Endothelial cell of umbilical vein (primary cell): ENCODE measurements at regions not wholly inside any gene's neighbourhood (a gene's known extent, or its start where the extent isn't known, plus 50 kb on each side); places are given as distances from the start of the nearest gene placed in this dataset.

ENCODE experiments used
- BruUV-seq: library from RNA; stranded (reverse); fragments of 400-500 nt; replicated peaks from 2 replicates; lab custom pipeline; 2021; lab: Mats Ljungman, UMichigan
- CTCF ChIA-PET: fragments of 300-600, 350-600 bp; sonication (Branson Sonifier 250); formaldehyde crosslinking; loops from one replicate; lab custom pipeline; 2021; ENCODE audit warnings: antibody characterized with exemption, inconsistent platforms; lab: Charles Lee
- POLR2A ChIA-PET: fragments of 300-600, 350-600 bp; sonication (Branson Sonifier 250); formaldehyde crosslinking; loops from one replicate; lab custom pipeline; 2021; ENCODE audit warnings: antibody characterized with exemption, inconsistent platforms; lab: Charles Lee
- DNase-seq: peaks from one replicate; pipeline ENCODE4 v3.0.0-alpha.2; 2011; ENCODE audit warnings: low read depth, low spot score
- FAIRE-seq: peaks from 2 replicates; lab custom pipeline; 2011; peaks lifted over from hg19 to GRCh38; lab: Jason Lieb, UNC
- H2AFZ ChIP-seq: 2 replicates; pipeline ENCODE4 v1.6.0; 2012; ENCODE audit warnings: low read depth, low read length, control low read depth, inconsistent platforms
- H3K27ac ChIP-seq: 2 replicates; pipeline ENCODE4 v1.5.1; 2011; ENCODE audit warnings: low read depth, mild to moderate bottlenecking, control low read depth, low read length, moderate library complexity; ENCODE audit not compliant: insufficient read depth
- H3K27me3 ChIP-seq, 2 experiments: 2 replicates each; pipeline versions ENCODE4 v1.6.0 to v1.6.1; 2011; ENCODE audit warnings: low read length in 2 of 2, mixed read lengths in 1 of 2; ENCODE audit not compliant: control insufficient read depth in 2 of 2, insufficient read depth in 2 of 2
- H3K36me3 ChIP-seq, 2 experiments: 2 replicates in 1 of 2; 3 replicates in 1 of 2; pipeline ENCODE4 v1.5.1; 2011; ENCODE audit warnings: low read length in 2 of 2, mild to moderate bottlenecking in 1 of 2, moderate library complexity in 1 of 2; ENCODE audit not compliant: control insufficient read depth in 2 of 2, insufficient read depth in 2 of 2; ENCODE audit errors: extremely low read depth in 1 of 2
- H3K4me1 ChIP-seq: 3 replicates; pipeline ENCODE4 v1.5.1; 2011; ENCODE audit warnings: mild to moderate bottlenecking, low read length; ENCODE audit not compliant: control insufficient read depth, insufficient read depth; ENCODE audit errors: extremely low read depth
- H3K4me2 ChIP-seq: 2 replicates; pipeline ENCODE4 v1.6.1; 2011; ENCODE audit warnings: low read length, control low read depth, mixed read lengths; ENCODE audit not compliant: insufficient read depth
- H3K4me3 ChIP-seq, 3 experiments: fragments of 200-600 bp in 1 of 3; sonication (generic), shearing (Covaris generic) in 1 of 3; replicated peaks in 1 of 3; 2 replicates each; pipeline ENCODE4 v1.5.1; 2011 to 2016; ENCODE audit warnings: control low read depth in 3 of 3, low read length in 3 of 3, mild to moderate bottlenecking in 2 of 3, inconsistent platforms in 1 of 3, low read depth in 1 of 3, moderate library complexity in 1 of 3; ENCODE audit not compliant: insufficient read depth in 1 of 3
- H3K79me2 ChIP-seq: 2 replicates; pipeline ENCODE4 v1.6.0; 2012; ENCODE audit warnings: low read length, inconsistent platforms; ENCODE audit not compliant: control insufficient read depth, insufficient read depth
- H3K9ac ChIP-seq: replicated peaks from 2 replicates; pipeline ENCODE3; 2011; ENCODE audit warnings: low read length, control low read depth; ENCODE audit not compliant: insufficient read depth; ENCODE audit errors: extremely low read depth
- H3K9me1 ChIP-seq: replicated peaks from 3 replicates; pipeline ENCODE4 v1.6.0; 2011; ENCODE audit warnings: mild to moderate bottlenecking, low read length; ENCODE audit not compliant: control insufficient read depth, insufficient read depth; ENCODE audit errors: extremely low read depth
- H3K9me3 ChIP-seq: replicated peaks from 2 replicates; pipeline ENCODE4 v1.5.1; 2012; ENCODE audit warnings: low read length, inconsistent platforms; ENCODE audit not compliant: control insufficient read depth, insufficient read depth
- H4K20me1 ChIP-seq: replicated peaks from 2 replicates; pipeline ENCODE3; 2011; ENCODE audit warnings: mild to moderate bottlenecking, low read length; ENCODE audit not compliant: control insufficient read depth, insufficient read depth; ENCODE audit errors: extremely low read depth
- EZH2 ChIP-seq: IDR thresholded peaks from 2 replicates; pipeline ENCODE4 v1.6.1; 2012; ENCODE audit warnings: borderline replicate concordance, low read depth, mild to moderate bottlenecking, moderate library complexity, low read length, inconsistent platforms; ENCODE audit not compliant: severe bottlenecking
- FOS ChIP-seq: IDR thresholded peaks from 2 replicates; pipeline ENCODE4 v1.6.1; 2011; ENCODE audit warnings: mild to moderate bottlenecking, low read length, moderate library complexity, borderline replicate concordance; ENCODE audit not compliant: insufficient read depth
- GATA2 ChIP-seq: IDR thresholded peaks from 2 replicates; pipeline ENCODE4 v1.7.0; 2011; ENCODE audit warnings: low read depth, mild to moderate bottlenecking, moderate library complexity, mixed read lengths, low read length; ENCODE audit not compliant: insufficient read length, insufficient read depth
- JUN ChIP-seq: IDR thresholded peaks from 2 replicates; pipeline ENCODE4 v1.6.1; 2011; ENCODE audit warnings: borderline replicate concordance, low read depth; ENCODE audit not compliant: insufficient read length, insufficient read depth
- MYC ChIP-seq: IDR thresholded peaks from one replicate; pipeline ENCODE4 v1.6.1; 2011; ENCODE audit warnings: mild to moderate bottlenecking, low read depth, low read length
- POLR2A ChIP-seq: IDR thresholded peaks from 2 replicates; pipeline ENCODE4 v1.6.1; 2012; ENCODE audit warnings: low read depth, mild to moderate bottlenecking, control low read depth, low read length
- POLR2AphosphoS5 ChIP-seq: IDR thresholded peaks from 2 replicates; pipeline ENCODE4 v1.6.1; 2012; ENCODE audit warnings: low read depth, mild to moderate bottlenecking, control low read depth, low read length, moderate library complexity; ENCODE audit not compliant: insufficient read depth
- dilution Hi-C: fragments of 300-500 bp; cut with MboI; formaldehyde crosslinking; loops from one replicate; pipeline ENCODE4 v1.15.0; 2019; ENCODE audit warnings: low sequenced_read_pairs; ENCODE audit not compliant: extremely low pct_ligation_motif_present
- intact Hi-C: fragments of 100-400 bp; cut with micrococcal nuclease; formaldehyde crosslinking; loops from one replicate; pipeline ENCODE4 v1.10.0; 2022
- TF ChIP-seq, protein P1 (sequence below), 2 donors: IDR thresholded peaks; 1 replicate in 1 of 2; 2 replicates in 1 of 2; pipeline ENCODE4 v1.5.1; 2011; ENCODE audit warnings: low read length in 2 of 2, mild to moderate bottlenecking in 2 of 2, moderate library complexity in 2 of 2, control low read depth in 1 of 2, inconsistent platforms in 1 of 2, low read depth in 1 of 2; ENCODE audit not compliant: insufficient read depth in 1 of 2; ENCODE audit errors: extremely low read depth in 1 of 2
- TF ChIP-seq, protein P2 (sequence below): IDR thresholded peaks from 2 replicates; pipeline ENCODE4 v1.6.1; 2011; ENCODE audit not compliant: insufficient read depth, insufficient read length

DNA sequence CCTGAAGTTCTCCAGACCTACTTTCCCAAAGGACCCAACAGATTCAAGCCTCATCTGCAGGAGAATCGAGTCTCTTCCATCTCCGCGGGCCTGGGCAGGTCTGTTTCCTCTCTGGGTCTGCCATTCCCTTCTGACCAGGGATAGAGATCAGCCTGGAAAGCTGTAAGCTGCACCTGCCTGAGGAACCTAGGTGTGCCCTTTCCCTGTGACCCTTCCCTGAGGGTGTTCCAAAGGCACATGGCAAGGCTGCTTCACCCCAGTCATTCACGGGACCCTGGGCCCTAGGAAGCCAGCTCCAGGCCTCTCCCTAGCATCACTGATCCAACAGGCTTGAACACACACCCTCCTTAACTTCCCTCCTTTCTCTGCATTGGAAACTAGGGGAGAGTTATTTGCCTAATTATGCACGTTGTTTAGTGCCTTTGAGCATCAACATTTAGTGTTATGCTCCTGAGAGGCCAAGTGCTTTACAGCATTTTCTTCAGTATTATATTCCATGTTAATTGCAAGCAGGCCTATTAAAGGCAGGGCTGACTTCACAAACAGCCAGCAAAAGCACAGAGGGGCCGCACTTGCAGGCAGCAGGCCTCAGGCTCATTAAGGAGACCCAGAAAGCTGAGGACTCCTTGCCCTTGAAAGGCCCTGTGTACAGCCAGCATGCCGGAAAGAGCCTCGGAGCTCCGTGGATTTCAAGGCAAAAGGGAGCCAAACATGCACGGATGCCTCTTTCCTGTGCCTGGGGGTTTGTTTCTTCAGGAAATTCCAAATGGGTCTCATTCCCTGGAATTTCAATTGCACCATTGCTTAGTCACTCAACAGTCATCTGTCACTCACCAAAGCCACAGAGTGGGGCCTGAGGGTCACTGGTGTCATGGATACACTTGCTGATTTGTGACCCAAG lies 91.0 kb upstream of the FAM20C start:
- BruUV-seq: no TSS peak
- Histone ChIP-seq H3K4me3 (no peak overlapping the region), H3K4me2 (no peak overlapping the region), H3K27ac (no peak overlapping the region), H4K20me1 (no peaks in the 10 kb centered on the region), H3K9me3 (no peaks in the 10 kb centered on the region), H3K9ac (no peak overlapping the region), H3K9me1 (no peaks in the 10 kb centered on the region), H3K4me1 (peaks cover 26% of the 10 kb centered on the region), H3K27me3 (peaks cover 0 to 4% of the 10 kb centered on the region in 2 experiments), H3K79me2 (no peaks in the 10 kb centered on the region), H2AFZ (peak overlapping the region; percentile 21), H3K36me3 (no peaks in the 10 kb centered on the region)
- DNase-seq: peak; percentile 67
- ChIA-PET CTCF (no interaction called here), POLR2A (no interaction called here)
- dilution Hi-C loops: no loop called here
- TF ChIP-seq POLR2A (no peak), POLR2AphosphoS5 (peak; percentile 59), JUN (no peak), GATA2 (peak; percentile 40), FOS (peak; percentile 97), MYC (no peak), EZH2 (no peak)
- TF ChIP-seq, protein P1, sequence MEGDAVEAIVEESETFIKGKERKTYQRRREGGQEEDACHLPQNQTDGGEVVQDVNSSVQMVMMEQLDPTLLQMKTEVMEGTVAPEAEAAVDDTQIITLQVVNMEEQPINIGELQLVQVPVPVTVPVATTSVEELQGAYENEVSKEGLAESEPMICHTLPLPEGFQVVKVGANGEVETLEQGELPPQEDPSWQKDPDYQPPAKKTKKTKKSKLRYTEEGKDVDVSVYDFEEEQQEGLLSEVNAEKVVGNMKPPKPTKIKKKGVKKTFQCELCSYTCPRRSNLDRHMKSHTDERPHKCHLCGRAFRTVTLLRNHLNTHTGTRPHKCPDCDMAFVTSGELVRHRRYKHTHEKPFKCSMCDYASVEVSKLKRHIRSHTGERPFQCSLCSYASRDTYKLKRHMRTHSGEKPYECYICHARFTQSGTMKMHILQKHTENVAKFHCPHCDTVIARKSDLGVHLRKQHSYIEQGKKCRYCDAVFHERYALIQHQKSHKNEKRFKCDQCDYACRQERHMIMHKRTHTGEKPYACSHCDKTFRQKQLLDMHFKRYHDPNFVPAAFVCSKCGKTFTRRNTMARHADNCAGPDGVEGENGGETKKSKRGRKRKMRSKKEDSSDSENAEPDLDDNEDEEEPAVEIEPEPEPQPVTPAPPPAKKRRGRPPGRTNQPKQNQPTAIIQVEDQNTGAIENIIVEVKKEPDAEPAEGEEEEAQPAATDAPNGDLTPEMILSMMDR (IDR thresholded peaks at IDR 0.05; ENCODE audit: extremely low read depth in 1 of 2, insufficient read depth in 1 of 2, low read depth in 1 of 2, low read length in 2 of 2): no peak
- TF ChIP-seq, protein P2, sequence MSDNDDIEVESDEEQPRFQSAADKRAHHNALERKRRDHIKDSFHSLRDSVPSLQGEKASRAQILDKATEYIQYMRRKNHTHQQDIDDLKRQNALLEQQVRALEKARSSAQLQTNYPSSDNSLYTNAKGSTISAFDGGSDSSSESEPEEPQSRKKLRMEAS: peak; percentile 81
- peak; percentile 93 for FAIRE-seq
- intact Hi-C loops: loop anchor here (1.0 to 2.0 kb wide), 2 partner anchors 12 to 47 kb away; no protein-coding TSS in a partner anchor
